Amygdala (tissue), 56 donors: ENCODE measurements at regions not wholly inside any gene's neighbourhood (a gene's known extent, or its start where the extent isn't known, plus 50 kb on each side); places are given as distances from the start of the nearest gene placed in this dataset.
"Not testable (repeated sequence)": the region's sequence is repeated elsewhere in the genome, so short reads cannot be mapped to it uniquely, and the experiment has no call there.

Source experiments
- DNase-seq, 56 donors: peaks; one replicate each; lab custom pipeline; 2025; lab: John Stamatoyannopoulos, UW

GRCh38 chr4:66123831-66124413, 453.6 kb upstream of the EPHA5 start:
- no peak for DNase-seq

DNA sequence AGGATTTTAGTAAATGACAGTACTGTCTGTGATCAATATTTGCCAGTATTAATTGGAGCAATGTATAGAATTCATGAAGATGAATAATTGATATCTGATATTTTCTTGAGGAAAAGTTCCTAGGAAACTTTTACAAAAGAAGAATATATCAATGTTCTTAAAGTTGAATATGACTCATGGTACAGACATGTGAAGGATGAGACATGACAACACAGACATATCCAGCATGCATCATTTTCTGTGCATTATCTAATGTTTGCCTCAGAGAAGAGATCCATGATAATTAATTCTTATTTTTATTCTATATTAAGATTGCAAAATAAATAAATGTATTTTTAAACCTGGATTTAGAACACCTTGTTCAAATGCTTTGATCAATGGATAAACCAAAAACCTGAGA, 452.9 kb upstream of the EPHA5 start:
- no peak for DNase-seq

DNA sequence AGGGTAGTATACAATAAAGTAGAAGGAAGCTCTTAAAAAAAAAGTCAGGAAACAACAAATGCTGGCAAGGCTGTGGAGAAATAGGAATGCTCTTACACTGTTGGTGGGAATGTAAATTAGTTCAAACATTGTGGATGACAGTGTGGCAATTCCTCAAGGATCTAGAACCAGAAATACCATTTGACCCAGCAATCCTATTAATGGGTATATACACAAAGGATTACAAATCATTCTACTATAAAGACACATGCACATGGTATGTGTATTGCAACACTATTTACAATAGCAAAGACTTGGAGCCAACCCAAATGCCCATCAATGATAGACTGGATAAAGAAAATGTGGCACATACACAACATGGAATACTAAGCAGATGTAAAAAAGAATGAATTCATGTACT, 444.9 kb upstream of the EPHA5 start:
- DNase-seq = not testable (repeated sequence)

- no peak for DNase-seq
Observed at GRCh38 chr4:66108898-66109297, 438.6 kb upstream of the EPHA5 start.

GRCh38 chr4:66097218-66097617, 426.9 kb upstream of the EPHA5 start:
- DNase-seq = no peak

DNA sequence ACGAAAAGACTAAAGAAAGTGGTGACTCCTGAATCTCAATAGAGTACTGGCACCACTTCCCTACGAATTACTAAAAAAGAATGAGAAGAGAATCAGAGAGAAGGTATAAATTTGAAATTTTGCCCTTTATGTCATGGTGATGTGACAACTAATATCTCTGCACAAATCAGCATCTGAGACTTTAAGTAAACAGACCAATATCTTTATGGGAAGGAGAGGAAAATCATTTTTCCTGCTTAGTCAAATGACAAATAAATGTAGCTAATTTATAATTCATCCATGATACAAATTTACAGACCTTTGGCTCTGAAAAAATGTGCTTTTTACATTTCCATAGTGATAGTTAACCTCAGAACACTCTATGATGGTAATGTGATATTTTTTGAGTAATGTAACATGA, 424.8 kb upstream of the EPHA5 start:
- DNase-seq = no peak

DNA sequence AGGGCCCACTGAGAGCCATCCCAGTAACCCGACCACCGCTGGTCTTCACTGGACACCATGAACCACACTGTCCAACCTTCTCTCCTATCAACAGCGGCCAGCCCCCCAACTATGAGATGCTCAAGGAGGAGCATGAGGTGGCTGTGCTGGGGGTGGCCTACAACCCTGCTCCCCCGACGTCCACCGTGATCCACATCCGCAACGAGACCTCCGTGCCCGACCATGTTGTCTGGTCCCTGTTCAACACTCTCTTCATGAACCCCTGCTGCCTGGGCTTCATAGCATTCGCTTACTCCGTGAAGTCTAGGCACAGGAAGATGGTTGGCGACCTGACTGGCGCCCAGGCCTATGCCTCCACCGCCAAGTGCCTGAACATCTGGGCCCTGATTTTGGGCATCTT, 423.8 kb upstream of the EPHA5 start:
- DNase-seq = no peak

- no peak for DNase-seq
Observed at GRCh38 chr4:66091786-66092185, 421.5 kb upstream of the EPHA5 start.

- no peak for DNase-seq
Observed at GRCh38 chr4:66073961-66074360, 403.7 kb upstream of the EPHA5 start.

DNA sequence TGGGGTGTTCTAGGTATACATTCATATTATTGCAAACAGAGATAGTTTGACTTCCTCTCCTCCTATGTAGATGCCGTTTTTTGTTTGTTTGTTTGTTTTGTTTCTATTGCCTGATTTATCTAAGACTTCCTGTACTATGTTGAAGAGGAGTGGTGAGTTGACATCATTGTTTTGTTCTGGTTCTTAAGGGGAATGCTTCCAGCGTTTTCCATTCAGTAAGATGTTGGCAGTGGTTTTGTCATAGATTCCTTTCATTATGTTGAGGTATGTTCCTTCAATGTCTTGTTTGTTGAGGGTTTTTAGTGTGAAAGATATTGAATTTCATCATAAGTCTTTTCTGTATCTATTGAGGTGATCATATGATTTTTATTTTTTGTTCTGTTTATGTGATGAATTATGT, 401.6 kb upstream of the EPHA5 start:
- DNase-seq = no peak

DNA sequence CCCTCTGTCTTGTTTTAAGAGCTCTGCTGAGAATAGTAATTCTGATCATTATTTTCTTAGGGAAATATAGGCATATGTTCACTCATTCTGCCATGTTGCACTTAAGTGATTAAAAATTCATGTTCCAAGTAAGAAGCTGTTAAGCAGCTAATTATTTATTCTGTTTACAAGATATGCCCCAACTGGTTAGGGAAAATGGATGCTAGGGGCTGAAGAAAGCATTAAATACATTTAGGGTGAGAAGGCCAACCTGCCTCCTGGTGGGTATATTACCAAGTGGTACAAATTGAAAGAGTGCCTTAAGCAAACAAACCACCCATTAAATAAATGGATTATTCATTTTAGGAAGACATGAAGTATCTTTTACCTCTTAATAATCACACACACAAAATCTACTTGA, 392.6 kb upstream of the EPHA5 start:
- no peak for DNase-seq

DNA sequence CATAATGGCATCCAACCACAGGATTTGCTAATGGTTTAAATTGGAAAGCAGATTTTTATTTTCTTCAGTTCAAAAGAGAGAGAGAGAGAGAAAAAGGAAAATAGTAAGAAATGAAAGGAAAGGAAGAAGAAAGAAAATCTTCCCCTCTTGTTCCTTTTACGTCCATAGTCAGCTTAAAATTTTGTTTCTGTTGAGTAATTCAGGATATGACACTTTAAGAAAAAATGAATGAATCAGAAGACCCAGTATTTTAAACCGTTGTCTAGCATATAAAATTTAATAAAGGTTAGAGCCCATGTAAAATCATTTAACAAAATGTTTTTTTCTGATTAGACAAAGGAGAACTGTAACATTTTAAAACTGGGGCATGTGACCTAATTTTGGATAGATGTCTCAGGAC, 391.8 kb upstream of the EPHA5 start:
- no peak for DNase-seq

GRCh38 chr4:66059556-66059955, 389.3 kb upstream of the EPHA5 start:
- no peak for DNase-seq

- DNase-seq = no peak
Observed at GRCh38 chr4:66059136-66059535, 388.8 kb upstream of the EPHA5 start.

GRCh38 chr4:66055999-66056398, 385.7 kb upstream of the EPHA5 start:
- no peak for DNase-seq

- no peak for DNase-seq
Observed at GRCh38 chr4:66052426-66052825, 382.1 kb upstream of the EPHA5 start.

GRCh38 chr4:66048861-66049260, 378.6 kb upstream of the EPHA5 start:
- no peak for DNase-seq

- DNase-seq = no peak
Observed at GRCh38 chr4:66045913-66046312, 375.6 kb upstream of the EPHA5 start.

GRCh38 chr4:66035701-66036100, 365.4 kb upstream of the EPHA5 start:
- no peak for DNase-seq

- DNase-seq = no peak
Observed at GRCh38 chr4:66034671-66035070, 364.4 kb upstream of the EPHA5 start.

DNA sequence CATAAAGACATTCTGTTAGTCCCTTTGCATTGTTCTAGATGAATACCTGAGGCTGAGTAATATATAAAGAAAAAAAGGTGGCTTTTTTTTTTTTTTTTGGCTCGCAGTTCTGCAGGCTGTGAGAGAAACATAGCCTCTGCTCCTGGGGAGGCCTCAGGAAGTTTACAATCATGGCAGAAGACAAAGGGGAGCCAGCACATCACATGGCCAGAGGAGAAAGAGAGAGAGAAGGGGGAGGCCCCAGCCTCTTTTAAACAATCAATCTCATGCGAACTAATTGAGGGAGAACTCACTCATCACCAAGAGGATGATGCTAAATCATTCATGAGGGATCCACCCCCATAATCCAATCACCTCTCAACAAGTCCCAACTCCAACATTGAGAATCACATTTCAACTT, 364.0 kb upstream of the EPHA5 start:
- DNase-seq = no peak

GRCh38 chr4:66032571-66032970, 362.3 kb upstream of the EPHA5 start:
- no peak for DNase-seq

- no peak for DNase-seq
Observed at GRCh38 chr4:66028668-66029067, 358.4 kb upstream of the EPHA5 start.
